ENCODE measurements at regions not wholly inside any gene's neighbourhood (a gene's known extent, or its start where the extent isn't known, plus 50 kb on each side); places are given as distances from the start of the nearest gene placed in this dataset.

GRCh38 chr10:124251317-124252065 is 158.1 kb upstream of the CHST15 start:
- TF ChIP-seq CTCF (IDR thresholded peaks at IDR 0.05; ENCODE audit: unreplicated experiment) = no peak
- no peaks in the 10 kb centered on the region for H3K36me3 Mint-ChIP-seq (ENCODE audit: insufficient read depth)
- no peak for DNase-seq (ENCODE audit: low spot score, unreplicated experiment)
- H3K4me3 Mint-ChIP-seq (ENCODE audit: low read depth) = no peak overlapping the region
- peaks cover 11% of the 10 kb centered on the region for H3K27me3 Mint-ChIP-seq
- peaks cover 4% of the 10 kb centered on the region for H3K9me3 Mint-ChIP-seq (ENCODE audit: low read depth)
- H3K27ac Mint-ChIP-seq = no peak overlapping the region
- no peaks in the 10 kb centered on the region for H3K4me1 Mint-ChIP-seq (ENCODE audit: low read depth)

GRCh38 chr10:124250506-124250905 is 157.1 kb upstream of the CHST15 start:
- TF ChIP-seq CTCF (IDR thresholded peaks at IDR 0.05; ENCODE audit: unreplicated experiment) = no peak
- no peaks in the 10 kb centered on the region for H3K36me3 Mint-ChIP-seq (ENCODE audit: insufficient read depth)
- H3K9me3 Mint-ChIP-seq (ENCODE audit: low read depth) = peaks cover 4% of the 10 kb centered on the region
- peaks cover 11% of the 10 kb centered on the region for H3K27me3 Mint-ChIP-seq
- DNase-seq (ENCODE audit: low spot score, unreplicated experiment) = no peak
- no peak overlapping the region for H3K4me3 Mint-ChIP-seq (ENCODE audit: low read depth)
- no peak overlapping the region for H3K27ac Mint-ChIP-seq
- H3K4me1 Mint-ChIP-seq (ENCODE audit: low read depth) = no peaks in the 10 kb centered on the region

GRCh38 chr10:124249812-124250432 is 156.5 kb upstream of the CHST15 start:
- Mint-ChIP-seq H3K27me3 (peaks cover 11% of the 10 kb centered on the region), H3K27ac (no peak overlapping the region), H3K36me3 (ENCODE audit: insufficient read depth) (no peaks in the 10 kb centered on the region), H3K4me3 (ENCODE audit: low read depth) (no peak overlapping the region), H3K4me1 (ENCODE audit: low read depth) (no peaks in the 10 kb centered on the region), H3K9me3 (ENCODE audit: low read depth) (no peaks in the 10 kb centered on the region)
- TF ChIP-seq CTCF (IDR thresholded peaks at IDR 0.05; ENCODE audit: unreplicated experiment) = no peak
- DNase-seq (ENCODE audit: low spot score, unreplicated experiment) = no peak

- H3K9me3 Mint-ChIP-seq (ENCODE audit: low read depth) = no peaks in the 10 kb centered on the region
- TF ChIP-seq CTCF (IDR thresholded peaks at IDR 0.05; ENCODE audit: unreplicated experiment) = no peak
- no peaks in the 10 kb centered on the region for H3K36me3 Mint-ChIP-seq (ENCODE audit: insufficient read depth)
- H3K4me3 Mint-ChIP-seq (ENCODE audit: low read depth) = no peak overlapping the region
- no peaks in the 10 kb centered on the region for H3K4me1 Mint-ChIP-seq (ENCODE audit: low read depth)
- no peak overlapping the region for H3K27ac Mint-ChIP-seq
- DNase-seq (ENCODE audit: low spot score, unreplicated experiment) = no peak
- H3K27me3 Mint-ChIP-seq = peaks cover 11% of the 10 kb centered on the region
Observed at GRCh38 chr10:124249196-124249595, 155.8 kb upstream of the CHST15 start.

GRCh38 chr10:124248056-124249045 is 155.0 kb upstream of the CHST15 start:
- H3K27me3 Mint-ChIP-seq = peaks cover 11% of the 10 kb centered on the region
- DNase-seq (ENCODE audit: low spot score, unreplicated experiment) = no peak
- H3K36me3 Mint-ChIP-seq (ENCODE audit: insufficient read depth) = no peaks in the 10 kb centered on the region
- no peak overlapping the region for H3K27ac Mint-ChIP-seq
- H3K4me1 Mint-ChIP-seq (ENCODE audit: low read depth) = no peaks in the 10 kb centered on the region
- no peak overlapping the region for H3K4me3 Mint-ChIP-seq (ENCODE audit: low read depth)
- H3K9me3 Mint-ChIP-seq (ENCODE audit: low read depth) = no peaks in the 10 kb centered on the region
- no peak for TF ChIP-seq CTCF (IDR thresholded peaks at IDR 0.05; ENCODE audit: unreplicated experiment)
